ENCODE measurements at regions not wholly inside any gene's neighbourhood (a gene's known extent, or its start where the extent isn't known, plus 50 kb on each side); places are given as distances from the start of the nearest gene placed in this dataset.

- TF ChIP-seq ATF3 (IDR thresholded peaks at IDR 0.05; ENCODE audit: insufficient read depth, low read depth, low read length) (no peak), CTCF (IDR thresholded peaks at IDR 0.05; ENCODE audit: control extremely low read depth in 1 of 3, insufficient read depth in 1 of 3, low read depth in 1 of 3, low read length in 3 of 3) (no peak)
Observed at GRCh38 chr2:55993685-55994084, 70.1 kb upstream of the EFEMP1 start.

Measured in H1 (cell line).